Mesendoderm (in vitro differentiated cells): ENCODE measurements at regions not wholly inside any gene's neighbourhood (a gene's known extent, or its start where the extent isn't known, plus 50 kb on each side); places are given as distances from the start of the nearest gene placed in this dataset.

ENCODE experiments used
- DNase-seq: peaks from one replicate; pipeline ENCODE4 v3.0.0; 2013
- H2AK5ac ChIP-seq: 2 replicates; pipeline ENCODE4 v1.6.1; 2013; ENCODE audit warnings: low read length, inconsistent platforms
- H2BK120ac ChIP-seq: 2 replicates; pipeline ENCODE4 v1.6.1; 2013; ENCODE audit warnings: low read depth, mild to moderate bottlenecking, low read length, moderate library complexity, mixed read lengths
- H2BK15ac ChIP-seq: replicated peaks from 2 replicates; pipeline ENCODE4 v1.6.1; 2013; ENCODE audit warnings: low read depth, mild to moderate bottlenecking, moderate library complexity
- H2BK5ac ChIP-seq: 2 replicates; pipeline ENCODE4 v1.6.1; 2013; ENCODE audit warnings: low read length, inconsistent platforms
- H3K18ac ChIP-seq: 2 replicates; pipeline ENCODE4 v1.6.1; 2013; ENCODE audit warnings: mild to moderate bottlenecking, low read length, mixed read lengths
- H3K23ac ChIP-seq: one replicate; pipeline ENCODE4 v1.6.1; 2013; ENCODE audit warnings: low read length
- H3K27ac ChIP-seq: 2 replicates; pipeline ENCODE4 v1.5.1; 2013; ENCODE audit warnings: low read depth, mild to moderate bottlenecking, inconsistent platforms, low read length, moderate library complexity
- H3K27me3 ChIP-seq: 2 replicates; pipeline ENCODE4 v1.6.1; 2013; ENCODE audit warnings: low read length, control low read depth, mild to moderate bottlenecking, inconsistent platforms; ENCODE audit not compliant: insufficient read depth, poor library complexity
- H3K36me3 ChIP-seq: 2 replicates; pipeline ENCODE4 v1.6.1; 2013; ENCODE audit warnings: low read length, inconsistent platforms; ENCODE audit not compliant: control insufficient read depth, insufficient read depth
- H3K4ac ChIP-seq: one replicate; pipeline ENCODE4 v1.6.1; 2013; ENCODE audit warnings: low read depth, mild to moderate bottlenecking, low read length, moderate library complexity
- H3K4me1 ChIP-seq: 2 replicates; pipeline ENCODE4 v1.6.1; 2013; ENCODE audit warnings: low read depth, low read length, inconsistent platforms; ENCODE audit not compliant: control insufficient read depth
- H3K4me2 ChIP-seq: 2 replicates; pipeline ENCODE4 v1.6.1; 2013; ENCODE audit warnings: low read length
- H3K4me3 ChIP-seq: 2 replicates; pipeline ENCODE4 v1.5.1; 2013; ENCODE audit warnings: mild to moderate bottlenecking, low read length
- H3K56ac ChIP-seq: one replicate; pipeline ENCODE4 v1.6.1; 2013; ENCODE audit warnings: low read length
- H3K79me1 ChIP-seq: 2 replicates; pipeline ENCODE4 v1.6.1; 2013; ENCODE audit warnings: low read length, inconsistent platforms
- H3K79me2 ChIP-seq: 2 replicates; pipeline ENCODE4 v1.6.1; 2013; ENCODE audit warnings: mild to moderate bottlenecking, low read length; ENCODE audit not compliant: control insufficient read depth, insufficient read depth
- H3K9ac ChIP-seq: 2 replicates; pipeline ENCODE4 v1.6.1; 2013; ENCODE audit warnings: low read length, inconsistent platforms
- H4K5ac ChIP-seq: one replicate; pipeline ENCODE4 v1.6.1; 2013; ENCODE audit warnings: low read length
- H4K8ac ChIP-seq: one replicate; pipeline ENCODE4 v1.6.1; 2013; ENCODE audit warnings: low read depth, mild to moderate bottlenecking, control low read depth, low read length, moderate library complexity
- WGBS: extraction: QIAGEN DNeasy Blood & Tissue Kit; methylation state at CpG from one replicate; pipeline ENCODE4 v1.1.7; 2013; ENCODE audit warnings: low lambda C conversion rate, missing lambda C conversion rate; ENCODE audit not compliant: insufficient coverage; ENCODE audit errors: extremely low coverage; 5-methylcytosine and 5-hydroxymethylcytosine counted together

- H3K9ac ChIP-seq, result peak overlapping the region; percentile 60
- no peaks in the 10 kb centered on the region for H3K79me1 ChIP-seq
- WGBS, result no CpG with 5 or more reads among the region's 17 CpGs
- H3K79me2 ChIP-seq, result no peaks in the 10 kb centered on the region
- H3K27me3 ChIP-seq, result no peaks in the 10 kb centered on the region
- H2BK5ac ChIP-seq, result no peak overlapping the region
- no peak overlapping the region for H2AK5ac ChIP-seq
- no peak overlapping the region for H2BK15ac ChIP-seq
- peak overlapping the region; percentile 6 for H3K18ac ChIP-seq
- peak overlapping the region; percentile 41 for H3K4me2 ChIP-seq
- no peak overlapping the region for H3K23ac ChIP-seq
- peaks cover 2% of the 10 kb centered on the region for H3K4me1 ChIP-seq
- H4K5ac ChIP-seq, result peak overlapping the region; percentile 74
- H2BK120ac ChIP-seq, result no peak overlapping the region
- H3K4ac ChIP-seq, result no peak overlapping the region
- H3K27ac ChIP-seq, result no peak overlapping the region
- peak overlapping the region; percentile 87 for H3K56ac ChIP-seq
- no peak overlapping the region for H3K4me3 ChIP-seq
- peak; percentile 95 for DNase-seq
- H4K8ac ChIP-seq, result no peak overlapping the region
- H3K36me3 ChIP-seq, result no peaks in the 10 kb centered on the region
Measured at GRCh38 chr2:173448938-173449471, 94.3 kb downstream of the CDCA7 start.

- Histone ChIP-seq H3K18ac (no peak overlapping the region), H3K27me3 (no peaks in the 10 kb centered on the region), H3K36me3 (no peaks in the 10 kb centered on the region), H2AK5ac (no peak overlapping the region), H3K4me1 (peaks cover 2% of the 10 kb centered on the region), H3K79me1 (no peaks in the 10 kb centered on the region), H2BK120ac (no peak overlapping the region), H2BK5ac (no peak overlapping the region), H4K8ac (no peak overlapping the region), H3K27ac (no peak overlapping the region), H3K23ac (no peak overlapping the region), H3K4ac (no peak overlapping the region), H2BK15ac (no peak overlapping the region), H3K4me3 (no peak overlapping the region), H3K79me2 (no peaks in the 10 kb centered on the region), H3K9ac (no peak overlapping the region), H3K56ac (no peak overlapping the region), H4K5ac (no peak overlapping the region), H3K4me2 (no peak overlapping the region)
- WGBS, result no CpG with 5 or more reads among the region's 8 CpGs
- DNase-seq, result no peak
Measured at GRCh38 chr2:173451118-173451517, 96.4 kb downstream of the CDCA7 start.

GRCh38 chr2:173451941-173452340 lies 97.3 kb downstream of the CDCA7 start:
- Histone ChIP-seq H2BK15ac (no peak overlapping the region), H3K36me3 (no peaks in the 10 kb centered on the region), H3K27me3 (no peaks in the 10 kb centered on the region), H3K4me1 (peaks cover 2% of the 10 kb centered on the region), H4K5ac (no peak overlapping the region), H3K56ac (no peak overlapping the region), H2BK120ac (no peak overlapping the region), H3K4me3 (no peak overlapping the region), H2AK5ac (no peak overlapping the region), H4K8ac (no peak overlapping the region), H3K79me1 (no peaks in the 10 kb centered on the region), H3K9ac (no peak overlapping the region), H3K27ac (no peak overlapping the region), H3K4ac (no peak overlapping the region), H3K23ac (no peak overlapping the region), H3K4me2 (no peak overlapping the region), H3K79me2 (no peaks in the 10 kb centered on the region), H3K18ac (no peak overlapping the region), H2BK5ac (no peak overlapping the region)
- no peak for DNase-seq
- WGBS, result no CpG with 5 or more reads among the region's 4 CpGs

GRCh38 chr2:173452416-173452815 lies 97.7 kb downstream of the CDCA7 start:
- no peak overlapping the region for H2AK5ac ChIP-seq
- H4K5ac ChIP-seq, result no peak overlapping the region
- H3K27me3 ChIP-seq, result no peaks in the 10 kb centered on the region
- H2BK5ac ChIP-seq, result no peak overlapping the region
- no peak overlapping the region for H4K8ac ChIP-seq
- H3K9ac ChIP-seq, result no peak overlapping the region
- H3K4me3 ChIP-seq, result no peak overlapping the region
- H3K23ac ChIP-seq, result no peak overlapping the region
- no peak for DNase-seq
- H3K79me2 ChIP-seq, result no peaks in the 10 kb centered on the region
- no peaks in the 10 kb centered on the region for H3K36me3 ChIP-seq
- H3K4me2 ChIP-seq, result no peak overlapping the region
- H3K18ac ChIP-seq, result no peak overlapping the region
- WGBS, result no CpG with 5 or more reads among the region's 8 CpGs
- no peak overlapping the region for H3K27ac ChIP-seq
- H3K56ac ChIP-seq, result no peak overlapping the region
- H3K79me1 ChIP-seq, result no peaks in the 10 kb centered on the region
- H2BK15ac ChIP-seq, result no peak overlapping the region
- peaks cover 2% of the 10 kb centered on the region for H3K4me1 ChIP-seq
- H3K4ac ChIP-seq, result no peak overlapping the region
- H2BK120ac ChIP-seq, result no peak overlapping the region

GRCh38 chr2:173456960-173457359 lies 102.3 kb downstream of the CDCA7 start:
- Histone ChIP-seq H3K27ac (no peak overlapping the region), H3K4me1 (no peaks in the 10 kb centered on the region), H4K5ac (no peak overlapping the region), H4K8ac (no peak overlapping the region), H3K56ac (no peak overlapping the region), H3K23ac (no peak overlapping the region), H3K4ac (no peak overlapping the region), H3K79me2 (no peaks in the 10 kb centered on the region), H2BK5ac (no peak overlapping the region), H3K4me3 (no peak overlapping the region), H2BK15ac (no peak overlapping the region), H3K18ac (no peak overlapping the region), H3K9ac (no peak overlapping the region), H3K27me3 (no peaks in the 10 kb centered on the region), H3K36me3 (no peaks in the 10 kb centered on the region), H3K79me1 (no peaks in the 10 kb centered on the region), H3K4me2 (no peak overlapping the region), H2BK120ac (no peak overlapping the region), H2AK5ac (no peak overlapping the region)
- no peak for DNase-seq
- WGBS, result no CpG with 5 or more reads among the region's 10 CpGs

GRCh38 chr2:173457366-173457765 lies 102.7 kb downstream of the CDCA7 start:
- no peaks in the 10 kb centered on the region for H3K79me2 ChIP-seq
- H2BK120ac ChIP-seq, result no peak overlapping the region
- H3K4me3 ChIP-seq, result no peak overlapping the region
- H3K4me2 ChIP-seq, result no peak overlapping the region
- no peaks in the 10 kb centered on the region for H3K27me3 ChIP-seq
- WGBS, result no CpG with 5 or more reads among the region's 7 CpGs
- no peaks in the 10 kb centered on the region for H3K79me1 ChIP-seq
- no peaks in the 10 kb centered on the region for H3K4me1 ChIP-seq
- H3K18ac ChIP-seq, result no peak overlapping the region
- no peak overlapping the region for H2AK5ac ChIP-seq
- H3K4ac ChIP-seq, result no peak overlapping the region
- no peak overlapping the region for H4K8ac ChIP-seq
- no peak overlapping the region for H4K5ac ChIP-seq
- no peak overlapping the region for H3K56ac ChIP-seq
- no peak overlapping the region for H3K9ac ChIP-seq
- H3K36me3 ChIP-seq, result no peaks in the 10 kb centered on the region
- no peak for DNase-seq
- no peak overlapping the region for H3K27ac ChIP-seq
- no peak overlapping the region for H2BK15ac ChIP-seq
- no peak overlapping the region for H2BK5ac ChIP-seq
- H3K23ac ChIP-seq, result no peak overlapping the region
